Nephron (organoid): ENCODE measurements at regions not wholly inside any gene's neighbourhood (a gene's known extent, or its start where the extent isn't known, plus 50 kb on each side); places are given as distances from the start of the nearest gene placed in this dataset.

ENCODE experiments used
- H3K27ac Mint-ChIP-seq, 3 experiments: 2 replicates each; pipeline ENCODE4 v1.8.0; 2020; ENCODE audit warnings: mixed read lengths in 3 of 3, mild to moderate bottlenecking in 2 of 3, moderate library complexity in 1 of 3
- H3K27me3 Mint-ChIP-seq: 2 replicates; pipeline ENCODE4 v1.8.0; 2021; ENCODE audit warnings: low read depth, mild to moderate bottlenecking, moderate library complexity, mixed read lengths
- H3K36me3 Mint-ChIP-seq: 2 replicates; pipeline ENCODE4 v1.8.0; 2020; ENCODE audit warnings: low read depth, mixed read lengths
- H3K4me1 Mint-ChIP-seq: 2 replicates; pipeline ENCODE4 v1.8.0; 2020; ENCODE audit warnings: mixed read lengths
- H3K4me3 Mint-ChIP-seq, 3 experiments: 2 replicates each; pipeline ENCODE4 v1.8.0; 2020; ENCODE audit warnings: mild to moderate bottlenecking in 3 of 3, mixed read lengths in 3 of 3, moderate library complexity in 2 of 3
- H3K9me3 Mint-ChIP-seq: 2 replicates; pipeline ENCODE4 v1.8.0; 2020; ENCODE audit warnings: mixed read lengths
- CTCF ChIP-seq, 3 experiments: fragments of 200-600 bp; sonication (generic); IDR thresholded peaks; one replicate each; pipeline ENCODE4 v1.5.0; 2021; ENCODE audit warnings: antibody characterized with exemption in 3 of 3; ENCODE audit not compliant: unreplicated experiment in 3 of 3

- peaks cover 11% of the 10 kb centered on the region for H3K27me3 Mint-ChIP-seq
- H3K4me1 Mint-ChIP-seq: peaks cover 36% of the 10 kb centered on the region
- H3K27ac Mint-ChIP-seq: no peak overlapping the region
- H3K36me3 Mint-ChIP-seq: no peaks in the 10 kb centered on the region
- TF ChIP-seq CTCF (IDR thresholded peaks at IDR 0.05; ENCODE audit: unreplicated experiment in 3 of 3): no peak
- H3K9me3 Mint-ChIP-seq: no peaks in the 10 kb centered on the region
- H3K4me3 Mint-ChIP-seq: no peak overlapping the region
Measured at GRCh38 chr11:119905162-119905561, 176.2 kb upstream of the NECTIN1 start.

- H3K27me3 Mint-ChIP-seq: peaks cover 11% of the 10 kb centered on the region
- no peak overlapping the region for H3K27ac Mint-ChIP-seq
- no peak overlapping the region for H3K4me3 Mint-ChIP-seq
- TF ChIP-seq CTCF (IDR thresholded peaks at IDR 0.05; ENCODE audit: unreplicated experiment in 3 of 3): no peak
- H3K36me3 Mint-ChIP-seq: no peaks in the 10 kb centered on the region
- no peaks in the 10 kb centered on the region for H3K9me3 Mint-ChIP-seq
- peaks cover 34% of the 10 kb centered on the region for H3K4me1 Mint-ChIP-seq
Measured at GRCh38 chr11:119904531-119905035, 175.6 kb upstream of the NECTIN1 start.

- no peaks in the 10 kb centered on the region for H3K9me3 Mint-ChIP-seq
- H3K27me3 Mint-ChIP-seq: peaks cover 11% of the 10 kb centered on the region
- peaks cover 29% of the 10 kb centered on the region for H3K4me1 Mint-ChIP-seq
- H3K27ac Mint-ChIP-seq: no peak overlapping the region
- TF ChIP-seq CTCF (IDR thresholded peaks at IDR 0.05; ENCODE audit: unreplicated experiment in 3 of 3): no peak
- H3K4me3 Mint-ChIP-seq: no peak overlapping the region
- H3K36me3 Mint-ChIP-seq: no peaks in the 10 kb centered on the region
Measured at GRCh38 chr11:119903821-119904220, 174.8 kb upstream of the NECTIN1 start.

GRCh38 chr11:119903389-119903788 is 174.4 kb upstream of the NECTIN1 start:
- no peaks in the 10 kb centered on the region for H3K36me3 Mint-ChIP-seq
- H3K9me3 Mint-ChIP-seq: no peaks in the 10 kb centered on the region
- H3K27ac Mint-ChIP-seq: no peak overlapping the region
- H3K4me3 Mint-ChIP-seq: no peak overlapping the region
- peaks cover 25% of the 10 kb centered on the region for H3K4me1 Mint-ChIP-seq
- no peak for TF ChIP-seq CTCF (IDR thresholded peaks at IDR 0.05; ENCODE audit: unreplicated experiment in 3 of 3)
- H3K27me3 Mint-ChIP-seq: peaks cover 9% of the 10 kb centered on the region

- no peak overlapping the region for H3K4me3 Mint-ChIP-seq
- H3K27me3 Mint-ChIP-seq: peaks cover 9% of the 10 kb centered on the region
- no peaks in the 10 kb centered on the region for H3K9me3 Mint-ChIP-seq
- H3K36me3 Mint-ChIP-seq: no peaks in the 10 kb centered on the region
- H3K27ac Mint-ChIP-seq: no peak overlapping the region
- TF ChIP-seq CTCF (IDR thresholded peaks at IDR 0.05; ENCODE audit: unreplicated experiment in 3 of 3): no peak
- peaks cover 21% of the 10 kb centered on the region for H3K4me1 Mint-ChIP-seq
Measured at GRCh38 chr11:119902656-119903231, 173.7 kb upstream of the NECTIN1 start.
